PC-3 (cell line): ENCODE measurements at regions not wholly inside any gene's neighbourhood (a gene's known extent, or its start where the extent isn't known, plus 50 kb on each side); places are given as distances from the start of the nearest gene placed in this dataset.
A peak's percentile ranks its signal among the peaks of the same experiment; 100 is the strongest.
"Not testable (repeated sequence)": the region's sequence is repeated elsewhere in the genome, so short reads cannot be mapped to it uniquely, and the experiment has no call there.

Source experiments
- ATAC-seq: fragments of 200-7000 bp; cut with Tn5 transposase; 2 replicates; pipeline ENCODE4 v1.9.1; 2020; ENCODE audit warnings: mild to moderate bottlenecking, moderate library complexity
- BruUV-seq: library from RNA; stranded (reverse); fragments of 400-500 nt; replicated peaks from 2 replicates; lab custom pipeline; 2021; lab: Mats Ljungman, UMichigan
- CTCF ChIA-PET: fragments of 300-600 bp; sonication (Branson Sonifier 250); formaldehyde crosslinking; loops from one replicate; lab custom pipeline; 2022; ENCODE audit warnings: antibody characterized with exemption; lab: Charles Lee
- POLR2A ChIA-PET: fragments of 300-600 bp; sonication (Branson Sonifier 250); formaldehyde crosslinking; loops from one replicate; lab custom pipeline; 2022; ENCODE audit warnings: antibody characterized with exemption; ENCODE audit not compliant: unreplicated experiment; lab: Charles Lee
- DNase-seq: peaks from one replicate; pipeline ENCODE4 v3.0.0-alpha.2; 2015
- H2AFZ ChIP-seq: fragments of 300-600 bp; sonication (generic); 2 replicates; pipeline ENCODE4 v1.6.0; 2016; ENCODE audit warnings: antibody characterized with exemption, low read length
- H3F3A ChIP-seq: fragments of 300-600 bp; sonication (generic); one replicate; pipeline ENCODE4 v1.6.0; 2017; ENCODE audit warnings: antibody characterized with exemption, low read length, control low read depth, mild to moderate bottlenecking; ENCODE audit not compliant: unreplicated experiment
- H3K27ac ChIP-seq: fragments of 300-600 bp; sonication (generic); 2 replicates; pipeline ENCODE4 v1.5.1; 2016; ENCODE audit warnings: mild to moderate bottlenecking, low read length
- H3K27me3 ChIP-seq: fragments of 300-600 bp; sonication (generic); 2 replicates; pipeline ENCODE4 v1.6.1; 2016; ENCODE audit warnings: low read length, mixed read lengths
- H3K36me3 ChIP-seq: fragments of 300-600 bp; sonication (generic); 2 replicates; pipeline ENCODE4 v1.6.1; 2016; ENCODE audit warnings: low read depth, mixed run types, low read length, mixed read lengths
- H3K4me1 ChIP-seq: fragments of 300-600 bp; sonication (generic); 2 replicates; pipeline ENCODE4 v1.5.1; 2016; ENCODE audit warnings: low read length; ENCODE audit not compliant: insufficient read depth
- H3K4me2 ChIP-seq: fragments of 300-600 bp; sonication (generic); 2 replicates; pipeline ENCODE4 v1.6.0; 2016; ENCODE audit warnings: low read length
- H3K4me3 ChIP-seq: fragments of 300-600 bp; sonication (generic); 2 replicates; pipeline ENCODE4 v1.5.1; 2016; ENCODE audit warnings: mild to moderate bottlenecking, low read length, mixed read lengths
- H3K79me2 ChIP-seq: fragments of 300-600 bp; sonication (generic); 2 replicates; pipeline ENCODE4 v1.6.1; 2017; ENCODE audit warnings: low read length, mixed read lengths
- H3K9ac ChIP-seq: fragments of 300-600 bp; sonication (generic); 2 replicates; pipeline ENCODE4 v1.6.0; 2016; ENCODE audit warnings: mild to moderate bottlenecking, low read length
- H3K9me2 ChIP-seq: fragments of 300-600 bp; sonication (generic); replicated peaks from 2 replicates; pipeline ENCODE4 v1.6.1; 2016; ENCODE audit warnings: mixed run types, low read length, mixed read lengths
- H3K9me3 ChIP-seq: fragments of 300-600 bp; sonication (generic); 2 replicates; pipeline ENCODE4 v1.6.1; 2016; ENCODE audit warnings: low read length, mixed read lengths
- H4K20me1 ChIP-seq: fragments of 300-600 bp; sonication (generic); 2 replicates; pipeline ENCODE4 v1.6.1; 2016; ENCODE audit warnings: low read length, mixed read lengths
- intact Hi-C: fragments of 100-400 bp; cut with micrococcal nuclease; formaldehyde crosslinking; loops from 2 replicates; pipeline ENCODE4 v1.9.0; 2023

DNA sequence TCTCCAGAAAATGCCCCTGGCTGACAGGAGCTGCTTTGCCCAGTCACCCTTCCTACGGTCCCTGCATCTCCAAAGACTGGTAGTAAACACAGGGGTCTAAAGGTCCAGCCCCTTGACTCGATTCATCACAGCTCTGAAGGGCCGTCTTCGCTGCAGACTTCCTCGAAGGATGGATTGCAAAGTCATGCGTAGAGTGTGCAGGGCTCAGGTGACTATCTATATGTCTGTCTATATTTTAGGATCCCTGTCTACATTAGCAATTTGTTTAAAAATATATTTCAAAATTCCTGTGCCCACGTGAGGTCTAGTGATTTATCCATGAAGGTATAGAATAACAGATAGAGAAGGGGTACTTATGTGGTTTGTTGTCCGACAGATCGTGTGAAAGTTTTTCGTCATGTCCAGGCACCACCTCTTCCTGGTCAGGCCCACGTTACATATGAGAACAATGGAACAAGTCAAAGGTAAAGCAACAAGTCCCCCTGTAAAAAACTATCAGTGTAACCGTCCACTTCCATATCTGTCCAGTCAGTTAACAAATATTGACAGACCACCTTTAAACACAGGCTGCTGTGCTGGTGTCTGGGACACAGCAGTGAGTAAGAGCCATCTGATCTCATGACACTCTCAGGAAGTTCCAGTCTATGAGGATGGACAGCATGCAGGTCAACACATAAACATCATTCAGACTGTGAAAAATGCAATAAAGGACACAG, 127.7 kb upstream of the SULF2 start:
- TSS peak; percentile 45 for BruUV-seq

GRCh38 chr20:47912165-47912564, 126.9 kb upstream of the SULF2 start:
- DNase-seq, CTCF ChIA-PET, H4K20me1 ChIP-seq, H2AFZ ChIP-seq, ATAC-seq, H3K4me3 ChIP-seq, H3F3A ChIP-seq, H3K79me2 ChIP-seq, H3K36me3 ChIP-seq, H3K9me3 ChIP-seq, H3K9me2 ChIP-seq, H3K27me3 ChIP-seq, BruUV-seq: not testable (repeated sequence)
- Histone ChIP-seq H3K4me1 (peaks cover 47% of the 10 kb centered on the region), H3K4me2 (peak overlapping the region; percentile 53; the same call in 1 of the 2 replicates), H3K9ac (peak overlapping the region; percentile 37; the same call in 1 of the 2 replicates), H3K27ac (peak overlapping the region; percentile 97)
- intact Hi-C loops: loop anchor here (5.0 kb wide), 1 partner anchor 65 kb away; no protein-coding TSS in a partner anchor
- POLR2A ChIA-PET: interaction anchor here (0.6 kb wide), 1 partner anchor 17 kb away, joined by 3 read pairs; no protein-coding TSS in a partner anchor

More for the DNA sequence above, 127.7 kb upstream of the SULF2 start:
- H3K4me2 ChIP-seq, H2AFZ ChIP-seq, H3K9ac ChIP-seq, POLR2A ChIA-PET, CTCF ChIA-PET, H3K9me2 ChIP-seq, H3K79me2 ChIP-seq, H3K27me3 ChIP-seq, H3F3A ChIP-seq, H3K4me3 ChIP-seq, H3K36me3 ChIP-seq, H4K20me1 ChIP-seq: not testable (repeated sequence)
- H3K27ac ChIP-seq: peak overlapping the region; percentile 97
- ATAC-seq: peak; percentile 49
- peaks cover 12% of the 10 kb centered on the region; the same call in 1 of the 2 replicates for H3K9me3 ChIP-seq
- intact Hi-C loops: loop anchor here (5.0 kb wide), 1 partner anchor 66 kb away; no protein-coding TSS in a partner anchor
- peaks cover 47% of the 10 kb centered on the region for H3K4me1 ChIP-seq
- DNase-seq: peak; percentile 67

DNA sequence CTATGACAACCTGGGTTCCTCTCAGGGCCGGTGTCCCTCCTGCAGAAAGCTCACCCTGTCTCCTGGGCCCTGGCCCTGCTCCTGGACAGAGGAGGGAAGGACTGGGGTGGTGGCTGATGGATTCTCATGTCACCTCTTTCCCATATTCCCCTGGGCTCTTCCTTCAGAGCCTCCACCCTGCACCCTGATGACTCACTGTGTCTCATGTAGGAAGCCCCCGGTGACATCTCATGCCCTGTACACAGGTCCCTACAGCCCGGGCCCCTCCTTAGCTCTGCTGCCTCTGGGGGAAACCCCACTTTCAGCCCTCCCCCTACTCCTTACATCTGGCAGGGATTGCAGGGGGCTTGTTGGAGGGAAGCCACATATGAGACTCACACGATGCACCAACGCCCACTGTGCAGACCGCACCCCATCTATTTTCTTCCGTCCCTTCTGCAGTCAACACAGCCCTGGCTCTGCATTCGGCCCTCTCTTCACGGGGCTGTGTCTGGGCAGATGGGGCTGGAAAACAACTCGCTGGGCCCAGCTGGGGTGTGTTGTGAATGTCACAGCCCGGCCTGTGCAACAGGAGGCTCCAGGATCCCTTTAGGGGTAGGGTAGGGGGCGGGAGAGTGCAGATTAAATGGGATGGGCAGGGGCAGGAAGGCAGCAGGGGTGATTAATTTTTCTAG, 124.6 kb upstream of the SULF2 start:
- Histone ChIP-seq H3K4me3 (peak overlapping the region; percentile 48; the same call in 1 of the 2 replicates), H3K9ac (peak overlapping the region; percentile 57), H3K4me2 (peak overlapping the region; percentile 53), H3K4me1 (peaks cover 44% of the 10 kb centered on the region), H3K27ac (peak overlapping the region; percentile 97), H2AFZ (0 out of 2 replicates have a peak overlapping the region, but pooled peaks have one; percentile 7)
- intact Hi-C loops: loop anchor here (1.0 to 5.0 kb wide), 2 partner anchors 40 to 63 kb away; no protein-coding TSS in a partner anchor
- POLR2A ChIA-PET: interaction anchor here (0.6 kb wide), 1 partner anchor 12 kb away, joined by 5 read pairs; no protein-coding TSS in a partner anchor
- H3K9me2 ChIP-seq, H3K79me2 ChIP-seq, H4K20me1 ChIP-seq, H3K9me3 ChIP-seq, BruUV-seq, H3K27me3 ChIP-seq, H3F3A ChIP-seq, CTCF ChIA-PET, H3K36me3 ChIP-seq: not testable (repeated sequence)
- DNase-seq (peak; percentile 80), ATAC-seq (peak; percentile 67)

GRCh38 chr20:47908361-47909035, 123.2 kb upstream of the SULF2 start:
- POLR2A ChIA-PET, CTCF ChIA-PET, H3K36me3 ChIP-seq, BruUV-seq, H3K9ac ChIP-seq, H3K79me2 ChIP-seq, H3K9me3 ChIP-seq, H4K20me1 ChIP-seq, DNase-seq, H3F3A ChIP-seq, H3K4me2 ChIP-seq, H3K9me2 ChIP-seq, H2AFZ ChIP-seq, H3K27ac ChIP-seq, ATAC-seq, H3K27me3 ChIP-seq, H3K4me3 ChIP-seq, intact Hi-C loops: not testable (repeated sequence)
- peaks cover 41% of the 10 kb centered on the region for H3K4me1 ChIP-seq

- H3K4me3 ChIP-seq, ATAC-seq, CTCF ChIA-PET, H3K9me2 ChIP-seq, H3K9ac ChIP-seq, intact Hi-C loops, H3K4me2 ChIP-seq, H3K79me2 ChIP-seq, BruUV-seq, H2AFZ ChIP-seq, H3K36me3 ChIP-seq, H3K27ac ChIP-seq, POLR2A ChIA-PET, H3K9me3 ChIP-seq, H3K27me3 ChIP-seq, DNase-seq, H4K20me1 ChIP-seq, H3F3A ChIP-seq: not testable (repeated sequence)
- peaks cover 37% of the 10 kb centered on the region for H3K4me1 ChIP-seq
These were observed 122.7 kb upstream of the SULF2 start for GRCh38 chr20:47907951-47908350.
